ENCODE measurements at regions not wholly inside any gene's neighbourhood (a gene's known extent, or its start where the extent isn't known, plus 50 kb on each side); places are given as distances from the start of the nearest gene placed in this dataset.

DNA sequence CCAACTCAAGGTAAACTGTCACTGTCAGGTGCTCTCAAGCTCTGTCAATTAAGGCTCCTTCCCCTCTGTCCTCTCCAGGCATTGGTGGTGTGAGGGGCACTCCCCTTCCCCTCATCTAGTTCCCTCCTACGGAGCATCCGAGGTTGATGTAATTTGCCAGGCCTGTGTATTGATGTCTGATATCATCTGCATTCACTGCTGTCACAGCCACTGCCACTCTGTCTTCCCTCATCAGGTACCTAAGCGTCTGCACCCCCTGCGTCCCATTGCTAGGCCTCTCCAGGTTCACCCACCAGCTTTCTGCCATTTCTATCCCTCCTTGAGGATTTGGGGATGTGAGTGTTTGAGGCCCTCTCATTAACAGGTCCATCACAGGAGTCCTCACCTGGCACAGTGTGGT is 50.0 kb upstream of the SYT13 start:
- TF ChIP-seq EZH2phosphoT487 (IDR thresholded peaks at IDR 0.05; ENCODE audit: low read depth), result no peak
- TF ChIP-seq, protein P1, sequence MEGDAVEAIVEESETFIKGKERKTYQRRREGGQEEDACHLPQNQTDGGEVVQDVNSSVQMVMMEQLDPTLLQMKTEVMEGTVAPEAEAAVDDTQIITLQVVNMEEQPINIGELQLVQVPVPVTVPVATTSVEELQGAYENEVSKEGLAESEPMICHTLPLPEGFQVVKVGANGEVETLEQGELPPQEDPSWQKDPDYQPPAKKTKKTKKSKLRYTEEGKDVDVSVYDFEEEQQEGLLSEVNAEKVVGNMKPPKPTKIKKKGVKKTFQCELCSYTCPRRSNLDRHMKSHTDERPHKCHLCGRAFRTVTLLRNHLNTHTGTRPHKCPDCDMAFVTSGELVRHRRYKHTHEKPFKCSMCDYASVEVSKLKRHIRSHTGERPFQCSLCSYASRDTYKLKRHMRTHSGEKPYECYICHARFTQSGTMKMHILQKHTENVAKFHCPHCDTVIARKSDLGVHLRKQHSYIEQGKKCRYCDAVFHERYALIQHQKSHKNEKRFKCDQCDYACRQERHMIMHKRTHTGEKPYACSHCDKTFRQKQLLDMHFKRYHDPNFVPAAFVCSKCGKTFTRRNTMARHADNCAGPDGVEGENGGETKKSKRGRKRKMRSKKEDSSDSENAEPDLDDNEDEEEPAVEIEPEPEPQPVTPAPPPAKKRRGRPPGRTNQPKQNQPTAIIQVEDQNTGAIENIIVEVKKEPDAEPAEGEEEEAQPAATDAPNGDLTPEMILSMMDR (IDR thresholded peaks at IDR 0.05; ENCODE audit: low read depth, low read length), result no peak

All from OCI-LY3 (cell line).